GM19452 (cell line): ENCODE measurements at regions not wholly inside any gene's neighbourhood (a gene's known extent, or its start where the extent isn't known, plus 50 kb on each side); places are given as distances from the start of the nearest gene placed in this dataset.
"Not testable (repeated sequence)": the region's sequence is repeated elsewhere in the genome, so short reads cannot be mapped to it uniquely, and the experiment has no call there.

Experiments
- ATAC-seq: cut with Tn5 transposase; IDR thresholded peaks from one replicate; pipeline ENCODE4 v1.9.1; 2021; ENCODE audit not compliant: unreplicated experiment

GRCh38 chr11:16605894-16606783 is 132.3 kb upstream of the C11orf58 start:
- ATAC-seq = peak; percentile 91

- ATAC-seq = no peak
These were observed 133.0 kb upstream of the C11orf58 start for GRCh38 chr11:16605389-16605893.

GRCh38 chr11:16604794-16605388 is 133.6 kb upstream of the C11orf58 start:
- no peak for ATAC-seq

- ATAC-seq = no peak
These were observed 134.3 kb upstream of the C11orf58 start for GRCh38 chr11:16603890-16604793.

GRCh38 chr11:16603245-16603644 is 135.2 kb upstream of the C11orf58 start:
- ATAC-seq = no peak

GRCh38 chr11:16598906-16599305 is 139.5 kb upstream of the C11orf58 start:
- no peak for ATAC-seq

- ATAC-seq = no peak
These were observed 140.4 kb upstream of the C11orf58 start for GRCh38 chr11:16598032-16598431.

GRCh38 chr11:16596231-16596630 is 142.2 kb upstream of the C11orf58 start:
- ATAC-seq = no peak

GRCh38 chr11:16591157-16591556 is 147.3 kb upstream of the C11orf58 start:
- no peak for ATAC-seq

GRCh38 chr11:16587670-16588069 is 150.8 kb upstream of the C11orf58 start:
- ATAC-seq = no peak

GRCh38 chr11:16584569-16584968 is 153.9 kb upstream of the C11orf58 start:
- no peak for ATAC-seq

GRCh38 chr11:16581078-16581477 is 157.4 kb upstream of the C11orf58 start:
- not testable (repeated sequence) for ATAC-seq

- ATAC-seq = no peak
These were observed 161.0 kb upstream of the C11orf58 start for GRCh38 chr11:16577490-16577889.

GRCh38 chr11:16574889-16575288 is 163.6 kb upstream of the C11orf58 start:
- ATAC-seq = not testable (repeated sequence)

GRCh38 chr11:16572945-16573344 is 165.5 kb upstream of the C11orf58 start:
- ATAC-seq = no peak

GRCh38 chr11:16561150-16561549 is 177.3 kb upstream of the C11orf58 start:
- no peak for ATAC-seq

- no peak for ATAC-seq
These were observed 180.0 kb upstream of the C11orf58 start for GRCh38 chr11:16558494-16558893.

GRCh38 chr11:16555956-16556355 is 182.5 kb upstream of the C11orf58 start:
- no peak for ATAC-seq

GRCh38 chr11:16554361-16554760 is 184.1 kb upstream of the C11orf58 start:
- ATAC-seq = no peak

GRCh38 chr11:16547879-16548278 is 190.6 kb upstream of the C11orf58 start:
- ATAC-seq = no peak

GRCh38 chr11:16543642-16544041 is 187.3 kb upstream of the SOX6 start:
- no peak for ATAC-seq
